Renal cortex interstitium (tissue), 11 donors: ENCODE measurements at regions not wholly inside any gene's neighbourhood (a gene's known extent, or its start where the extent isn't known, plus 50 kb on each side); places are given as distances from the start of the nearest gene placed in this dataset.
"Not testable (repeated sequence)": the region's sequence is repeated elsewhere in the genome, so short reads cannot be mapped to it uniquely, and the experiment has no call there.

ENCODE experiments used
- DNase-seq, 11 donors: peaks; one replicate each; pipeline ENCODE4 v3.0.0-alpha.2; 2013; ENCODE audit warnings: low read depth in 9 of 11, low spot score in 4 of 11; ENCODE audit errors: extremely low read depth in 1 of 11

DNA sequence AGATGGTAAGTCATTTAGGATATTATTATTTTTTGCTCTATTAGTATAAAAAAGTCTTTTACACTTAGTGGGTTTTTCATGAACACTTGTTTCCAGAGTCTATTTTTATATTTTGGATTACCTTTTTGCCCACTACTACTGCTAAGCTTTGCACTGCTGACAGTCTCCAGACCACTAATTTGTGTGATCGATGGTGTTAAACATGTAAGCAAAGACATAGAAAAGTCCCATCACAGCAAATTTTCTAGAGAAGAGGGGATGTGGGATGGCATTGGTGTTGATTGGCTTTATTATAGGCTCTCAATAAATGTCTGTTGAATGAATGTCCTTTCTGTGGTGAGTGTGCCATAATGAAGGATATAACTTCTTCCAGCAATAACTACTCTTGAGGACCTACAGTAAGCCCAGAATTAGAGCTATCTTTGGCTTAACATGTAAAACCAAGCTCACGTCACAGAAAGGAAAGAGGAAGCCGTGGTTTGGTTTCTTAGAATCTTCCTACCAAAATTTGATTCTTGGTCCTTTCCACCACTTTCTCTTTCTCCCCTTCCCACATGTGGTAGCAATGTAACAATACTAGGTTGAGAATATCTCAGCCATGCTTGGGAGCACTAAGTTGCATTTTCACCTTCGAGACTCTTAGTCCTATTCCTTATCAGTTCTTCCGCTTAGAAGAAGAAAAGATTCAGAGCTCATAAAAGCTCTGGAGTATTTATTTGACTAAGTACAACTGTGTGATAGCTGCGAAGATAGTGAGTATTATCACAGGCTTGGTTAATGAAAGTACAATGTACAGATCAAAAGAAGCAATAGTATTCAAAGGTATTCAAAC is 90.6 kb upstream of the UMPS start:
- no peak for DNase-seq

DNA sequence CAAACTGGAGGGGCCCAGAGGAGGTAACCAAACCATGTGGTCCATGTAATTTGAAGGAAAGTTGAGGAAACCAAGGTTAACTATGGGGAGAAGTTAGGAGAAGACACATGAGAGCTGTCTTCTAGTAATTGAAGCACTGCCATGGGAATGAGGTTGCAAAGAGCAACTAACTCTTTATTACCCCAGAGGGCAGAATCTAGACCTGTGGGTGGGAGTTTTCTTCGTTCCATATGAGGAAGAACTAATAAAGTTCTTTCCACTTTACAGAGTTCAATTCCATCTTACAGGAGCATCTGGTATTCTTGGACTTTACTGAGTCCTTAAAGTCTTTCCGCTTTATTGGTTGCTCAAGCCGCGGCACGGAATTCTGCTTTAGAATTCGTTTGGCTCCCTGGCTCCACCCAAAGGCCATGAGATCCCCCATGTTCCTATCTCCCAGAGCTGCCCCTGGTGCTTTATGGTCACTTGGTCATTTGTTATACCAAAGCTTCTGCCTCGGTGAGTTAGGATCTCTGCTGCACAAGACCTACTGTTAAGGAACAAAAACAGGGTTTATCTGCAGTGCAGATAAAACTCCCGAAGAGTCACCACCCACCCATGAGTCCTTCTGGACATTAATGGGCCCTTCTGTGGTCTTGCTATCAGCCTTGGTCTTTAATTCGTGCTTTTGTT is 89.5 kb upstream of the UMPS start:
- DNase-seq: no peak

DNA sequence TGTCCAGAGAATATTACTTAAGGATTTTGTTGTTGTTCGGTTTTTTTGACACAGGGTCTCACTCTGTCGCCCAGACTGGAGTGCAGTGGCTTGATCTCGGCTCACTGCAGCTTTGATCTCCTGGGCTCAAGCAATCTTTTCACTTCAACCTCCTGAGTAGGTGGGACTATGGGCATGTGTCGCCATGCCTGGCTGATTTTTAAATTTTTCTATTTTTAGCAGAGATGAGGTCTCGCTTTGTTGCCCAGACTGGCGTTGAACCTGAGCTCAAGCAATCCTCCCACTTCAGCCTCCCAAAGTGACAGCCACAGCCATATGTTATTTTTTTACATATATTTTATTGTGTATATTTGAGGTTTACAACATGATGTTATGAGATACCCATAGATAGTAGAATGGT is 86.8 kb upstream of the UMPS start:
- DNase-seq: no peak

DNA sequence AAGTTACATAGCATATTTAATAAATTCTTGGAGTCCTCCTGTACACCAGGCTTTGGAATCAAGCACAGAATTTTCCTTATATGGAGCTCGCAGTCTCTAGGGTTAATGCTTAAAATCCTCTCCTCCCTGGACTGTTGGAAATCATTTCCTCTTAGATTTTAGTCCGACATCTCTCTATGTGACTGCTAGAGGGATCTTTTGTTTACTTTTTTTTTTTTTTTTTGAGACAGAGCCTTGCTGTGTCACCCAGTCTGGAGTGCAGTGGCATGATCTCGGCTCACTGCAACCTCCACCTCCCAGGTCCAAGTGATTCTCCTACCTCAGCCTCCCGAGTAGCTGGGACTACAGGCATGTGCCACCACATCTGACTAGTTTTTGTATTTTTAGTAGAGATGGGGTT is 84.1 kb upstream of the UMPS start:
- DNase-seq: not testable (repeated sequence)

DNA sequence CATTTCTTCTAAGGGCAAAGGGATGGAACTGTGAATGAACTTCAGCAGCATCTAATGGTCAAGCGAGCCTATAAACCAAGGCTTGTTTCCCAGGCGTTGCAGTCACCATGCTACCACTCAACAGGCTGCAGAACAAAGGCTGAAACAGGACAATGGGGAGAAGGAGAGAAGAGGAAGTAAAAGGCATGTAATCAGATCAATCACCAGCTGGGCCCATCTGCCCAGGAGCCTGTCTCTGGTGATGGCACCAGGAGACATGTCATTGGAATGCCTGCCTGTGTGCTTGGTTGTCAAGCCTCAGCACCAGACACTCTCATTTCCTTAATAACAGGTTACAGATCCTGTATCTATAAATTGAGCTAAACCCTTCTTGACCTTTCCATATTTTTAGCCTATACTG is 81.7 kb upstream of the UMPS start:
- no peak for DNase-seq

DNA sequence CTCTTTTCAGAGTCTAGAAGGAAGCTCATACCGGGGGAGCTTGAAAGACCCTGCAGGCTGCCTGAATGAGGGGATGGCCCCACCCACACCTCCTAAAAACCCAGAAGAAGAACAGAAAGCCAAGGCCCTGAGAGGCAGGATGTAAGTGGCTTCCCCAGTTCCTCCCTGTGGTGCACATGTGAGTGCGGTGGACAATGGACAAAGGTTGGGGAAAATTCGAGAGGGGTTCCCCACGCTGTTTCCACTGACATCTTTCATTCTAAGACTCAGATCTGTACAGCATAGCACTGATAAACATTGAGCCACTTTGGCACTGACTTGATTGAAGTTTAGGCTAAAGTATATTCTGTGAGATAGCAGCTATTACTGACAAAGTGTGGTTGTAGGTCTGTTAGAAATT is 79.5 kb upstream of the UMPS start:
- no peak for DNase-seq

DNA sequence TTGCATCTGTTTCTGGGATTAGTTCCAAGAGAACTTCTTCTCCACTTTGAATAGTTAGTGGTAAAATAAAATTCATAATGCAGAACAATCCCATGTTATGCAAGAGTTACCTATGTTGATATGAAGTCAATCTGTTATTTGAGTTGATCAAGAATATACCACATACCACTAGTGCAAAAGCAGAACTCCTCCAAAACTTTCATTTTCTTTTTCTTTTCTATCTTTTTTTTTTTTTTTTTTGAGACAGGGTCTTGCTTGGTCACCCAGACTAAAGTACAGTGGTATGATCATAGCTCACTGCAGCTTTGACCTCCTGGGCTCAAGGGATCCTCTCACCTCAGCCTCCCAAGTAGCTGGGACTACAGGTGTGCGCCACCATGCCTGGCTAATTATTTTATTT is 78.8 kb upstream of the UMPS start:
- not testable (repeated sequence) for DNase-seq

DNA sequence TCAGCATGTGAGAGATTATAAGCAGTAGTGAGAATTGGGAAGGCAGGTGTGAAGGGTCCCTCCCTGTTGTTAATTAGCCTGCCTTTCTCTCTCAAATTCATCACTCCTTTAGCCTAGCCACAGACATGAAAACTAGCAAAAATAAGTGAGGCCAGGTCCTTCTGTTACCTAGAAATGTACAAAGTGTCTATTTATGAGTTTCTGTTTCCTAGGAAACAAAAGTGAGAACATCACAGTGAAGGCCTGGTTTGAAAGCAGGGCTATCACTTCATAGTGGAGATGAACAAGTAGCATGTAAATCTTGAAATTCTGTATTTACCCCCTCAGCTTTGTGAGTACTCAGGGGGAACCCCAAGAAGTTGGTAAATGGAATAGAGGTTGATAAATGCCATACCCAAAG is 78.2 kb upstream of the UMPS start:
- DNase-seq: no peak

DNA sequence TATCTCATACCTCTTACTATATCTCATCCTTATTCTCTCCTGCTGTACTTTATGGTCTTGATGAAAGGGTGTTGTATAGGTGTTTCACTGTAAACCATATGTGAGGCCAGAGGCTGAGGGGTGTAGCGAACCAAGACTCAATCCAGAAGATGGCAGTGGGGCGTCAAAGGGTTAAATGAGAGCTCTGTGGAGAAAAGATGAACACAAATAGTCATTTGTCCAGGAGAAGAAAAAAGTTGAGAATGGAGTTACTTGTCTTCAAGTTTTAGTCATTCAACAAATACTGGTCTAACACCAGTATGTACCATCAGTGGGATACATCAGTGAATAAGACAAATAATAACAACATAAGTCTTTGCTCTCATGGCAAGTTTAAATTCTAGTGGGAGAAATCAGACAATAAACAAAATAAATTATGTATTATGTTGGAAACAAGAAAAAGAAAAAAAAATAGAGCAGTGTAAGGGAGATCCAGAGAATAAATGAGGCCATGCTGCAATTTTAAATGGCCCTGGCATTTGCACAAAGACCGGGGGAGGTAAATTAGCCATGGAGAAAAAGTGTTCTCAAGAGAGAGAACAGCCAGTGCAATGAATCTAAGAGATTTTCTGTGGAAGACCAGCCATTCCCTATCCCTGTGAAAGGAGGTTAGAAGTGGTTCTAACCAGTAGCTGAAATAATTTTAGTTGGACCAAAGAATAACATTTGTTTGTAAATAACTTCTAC is 77.0 kb upstream of the UMPS start:
- no peak for DNase-seq

DNA sequence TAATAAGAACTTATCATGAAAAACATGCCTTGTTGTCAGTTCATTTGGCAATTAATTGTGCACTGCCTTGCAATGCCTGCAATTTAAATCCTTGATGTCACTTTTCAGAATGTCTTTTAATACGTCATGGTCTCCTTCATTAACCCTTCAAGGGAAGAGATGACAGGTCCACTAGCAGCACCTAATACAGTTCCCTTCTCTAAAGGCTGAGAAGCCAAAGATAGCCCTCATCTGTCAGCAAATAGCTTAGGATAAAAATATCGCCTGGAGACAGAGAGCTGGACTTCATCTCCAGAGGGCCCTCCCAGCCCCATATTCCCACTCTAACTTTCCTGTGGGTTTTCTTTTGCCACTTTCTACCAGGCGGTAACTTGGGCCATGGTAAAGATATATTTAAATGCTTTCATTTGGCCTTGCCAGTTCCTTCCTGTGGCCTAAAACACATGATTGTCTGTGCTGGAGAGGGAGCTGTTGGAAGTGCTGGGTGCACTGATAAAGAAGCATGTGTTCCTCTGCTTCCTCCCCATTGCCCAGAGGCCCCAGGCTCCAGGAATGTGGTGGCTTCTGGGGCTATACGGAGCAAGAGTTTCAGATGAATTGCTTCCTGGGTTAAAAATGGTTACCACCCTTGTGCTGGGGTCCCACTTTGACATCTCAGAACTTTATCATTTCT is 76.3 kb upstream of the UMPS start:
- DNase-seq: no peak

DNA sequence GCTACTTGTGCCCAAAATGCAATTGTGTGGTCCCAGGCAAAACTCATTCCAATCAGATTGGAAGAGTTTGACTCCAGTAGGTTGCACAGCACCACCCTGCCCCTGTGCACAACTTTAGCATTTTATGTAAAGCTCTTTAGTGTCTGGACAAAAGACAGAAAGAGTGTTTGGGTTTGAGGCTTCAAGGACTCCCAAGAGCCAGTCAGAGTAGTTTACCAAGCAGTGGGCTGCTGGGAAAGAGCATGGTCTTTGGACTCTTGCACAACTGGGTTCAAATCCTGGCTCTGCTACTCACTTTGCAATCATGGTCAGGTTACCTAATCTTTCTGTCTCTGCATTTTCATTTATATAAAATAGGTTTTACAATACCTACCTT is 75.8 kb upstream of the UMPS start:
- DNase-seq: no peak

DNA sequence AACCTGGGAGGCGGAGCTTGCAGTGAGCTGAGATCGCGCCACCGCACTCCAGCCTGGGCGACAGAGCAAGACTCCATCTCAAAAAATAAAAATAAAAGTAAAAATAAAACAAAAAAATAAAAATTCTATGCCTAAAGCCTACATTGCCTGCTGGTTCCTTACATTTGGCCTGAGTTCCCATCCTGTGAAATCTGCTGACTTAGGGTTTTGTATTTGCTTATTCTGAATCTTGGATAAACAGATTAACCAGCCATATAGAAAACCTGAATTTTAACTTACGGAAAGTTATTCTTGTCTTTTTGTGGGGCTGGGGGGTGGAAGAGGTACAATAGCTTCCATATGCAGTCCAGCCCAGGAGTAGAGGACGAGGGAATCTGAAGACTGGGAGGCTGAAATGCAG is 73.7 kb upstream of the UMPS start:
- DNase-seq: no peak

DNA sequence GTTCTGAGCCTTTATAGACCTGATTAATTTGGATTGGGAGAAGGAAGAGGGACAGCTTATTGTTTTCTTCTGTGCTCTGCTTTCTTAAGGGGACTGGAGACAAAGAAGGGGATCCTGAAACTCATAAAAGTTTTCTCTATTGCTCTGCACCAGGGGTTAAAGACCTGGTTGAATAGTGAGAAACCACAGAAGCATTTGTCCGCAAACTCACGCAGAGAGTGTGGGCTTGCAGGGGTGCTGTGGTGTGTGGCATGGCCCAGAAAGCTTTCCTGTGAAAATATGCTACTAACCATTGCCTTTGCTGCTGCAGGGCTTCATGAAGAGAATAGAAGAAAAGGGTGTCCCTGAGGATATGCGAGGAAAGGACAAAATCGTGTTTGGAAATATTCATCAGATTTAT is 73.1 kb upstream of the UMPS start:
- no peak for DNase-seq

DNA sequence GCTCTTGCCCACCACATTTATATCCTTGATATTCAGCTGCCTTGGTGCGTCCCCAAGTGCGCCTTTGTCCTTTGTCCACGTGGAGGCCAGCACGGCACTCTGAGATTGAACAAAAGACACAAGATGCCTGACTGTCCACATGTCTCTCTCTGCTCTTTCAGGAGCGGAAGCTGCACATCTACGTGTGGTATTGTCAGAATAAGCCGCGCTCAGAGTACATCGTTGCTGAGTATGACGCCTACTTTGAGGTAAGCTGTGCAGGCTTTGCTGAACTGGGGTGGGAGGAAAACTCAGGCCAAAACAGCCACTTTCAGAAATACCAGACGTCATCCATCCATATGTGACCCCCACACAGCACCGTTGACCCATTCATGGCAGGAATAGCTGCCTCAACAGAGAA is 72.0 kb upstream of the UMPS start:
- no peak for DNase-seq

DNA sequence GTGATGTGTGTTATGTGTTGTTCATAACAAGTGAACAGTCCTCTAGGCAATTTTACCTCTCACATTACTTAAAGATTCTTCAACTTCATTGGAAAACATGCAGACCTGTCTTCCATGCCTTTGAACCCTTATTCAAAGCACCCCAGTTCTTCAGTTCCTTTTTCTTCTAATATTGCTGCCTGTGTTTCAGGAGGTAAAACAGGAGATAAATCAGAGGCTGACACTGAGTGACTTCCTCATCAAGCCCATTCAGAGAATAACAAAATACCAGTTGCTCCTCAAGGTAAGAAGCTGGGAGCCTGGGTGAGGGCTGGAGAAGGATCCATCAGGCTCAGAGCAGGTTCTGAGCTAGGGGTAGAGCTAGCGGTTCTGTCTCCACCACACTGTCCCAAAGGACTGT is 71.1 kb upstream of the UMPS start:
- no peak for DNase-seq

DNA sequence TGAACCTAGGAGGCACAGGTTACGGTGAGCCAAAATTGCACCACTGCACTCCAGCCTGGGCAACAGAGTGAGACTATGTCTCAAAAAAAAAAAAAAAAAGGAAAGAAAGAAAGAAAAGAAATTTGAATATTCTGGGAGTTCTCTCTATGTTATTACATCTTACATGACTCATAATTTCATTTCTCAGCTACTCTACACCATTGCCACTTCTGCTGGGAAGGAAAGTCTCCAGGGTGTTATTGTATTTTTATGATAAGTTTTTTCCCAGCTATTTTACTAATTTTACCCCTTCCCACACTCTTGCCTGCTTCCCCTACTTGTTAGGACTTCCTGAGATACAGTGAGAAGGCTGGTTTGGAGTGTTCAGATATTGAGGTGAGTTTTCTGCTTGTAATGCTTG is 69.7 kb upstream of the UMPS start:
- no peak for DNase-seq

DNA sequence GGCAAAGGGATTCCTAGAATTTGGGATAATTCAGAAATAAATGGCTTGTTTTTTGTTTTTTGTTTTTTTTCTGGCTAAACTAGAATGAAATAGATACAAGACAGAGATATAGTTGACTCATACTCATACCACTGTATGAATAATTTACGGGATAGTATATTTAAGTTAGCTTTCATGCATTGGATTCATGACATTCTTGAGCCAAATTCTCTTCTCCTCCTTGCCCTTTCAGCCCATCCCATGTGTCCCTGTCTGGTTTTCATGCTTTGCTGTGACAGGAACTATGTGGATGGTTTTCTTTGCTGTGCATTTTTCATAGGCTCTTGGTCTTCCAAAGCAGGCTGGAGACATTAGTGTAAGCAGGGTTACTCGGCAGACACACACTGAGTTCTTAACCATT is 66.6 kb upstream of the UMPS start:
- DNase-seq: no peak

DNA sequence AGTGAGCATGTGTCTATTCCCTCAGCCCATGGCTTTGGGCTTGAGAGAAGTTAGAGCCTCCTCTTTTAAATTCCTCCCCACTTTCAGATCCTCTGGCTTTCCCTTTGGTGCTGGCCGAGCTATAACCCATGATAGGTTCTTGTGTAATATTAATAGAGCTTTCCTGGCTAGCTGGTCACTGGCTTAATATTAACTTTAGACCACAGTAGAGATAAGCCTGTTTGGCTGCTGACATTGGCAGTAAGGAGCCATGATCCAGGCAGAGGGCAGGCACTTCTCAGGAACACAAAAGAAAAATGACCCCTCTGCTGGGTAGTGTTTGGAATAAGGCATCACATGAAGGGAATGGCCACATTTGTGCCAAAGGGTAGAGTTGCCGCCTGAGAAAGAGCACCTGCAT is 65.4 kb upstream of the UMPS start:
- no peak for DNase-seq

DNA sequence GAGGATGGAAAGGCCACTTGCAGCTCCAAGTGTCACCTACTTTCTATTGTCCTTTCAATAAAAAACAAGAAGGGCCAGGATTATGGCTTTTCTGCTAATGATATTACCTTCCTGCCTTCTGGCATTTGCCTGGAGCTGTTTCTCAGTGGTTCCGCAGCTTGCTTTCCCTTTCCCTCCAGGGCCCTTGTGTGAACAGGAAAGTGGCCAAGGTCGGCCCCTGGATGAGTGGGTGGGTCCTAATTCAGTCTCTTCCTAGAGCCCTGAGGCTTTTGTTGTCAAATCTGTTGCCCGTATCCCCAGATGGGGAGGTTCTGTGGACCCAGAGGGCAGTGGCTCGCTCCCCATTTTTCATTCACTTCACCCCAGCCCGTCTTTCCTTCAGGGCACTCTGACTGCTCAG is 64.2 kb upstream of the UMPS start:
- DNase-seq: no peak

DNA sequence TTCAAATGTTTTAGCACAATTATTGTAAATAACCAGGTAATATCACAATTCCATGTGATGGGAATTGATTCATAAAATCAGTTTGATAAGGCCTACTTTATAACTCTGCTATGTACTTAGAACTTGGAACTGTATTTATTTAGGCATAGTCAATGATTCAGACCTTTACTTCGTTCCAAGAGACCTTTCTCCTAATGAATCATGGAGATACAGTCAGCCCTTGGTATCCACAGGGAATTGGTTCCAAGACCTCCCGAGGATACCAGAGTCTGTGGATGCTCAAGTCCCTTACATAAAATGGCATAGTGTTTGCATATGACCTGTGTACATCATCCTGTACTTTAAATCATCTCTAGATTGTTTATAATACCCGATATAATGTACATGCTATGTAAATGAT is 60.8 kb upstream of the UMPS start:
- DNase-seq: no peak
